NCI-H69 (cell line): ENCODE measurements at regions not wholly inside any gene's neighbourhood (a gene's known extent, or its start where the extent isn't known, plus 50 kb on each side); places are given as distances from the start of the nearest gene placed in this dataset.

Experiments used
- DNase-seq: peaks from one replicate; lab custom pipeline; 2025; lab: John Stamatoyannopoulos, UW

GRCh38 chr10:44242091-44242490 is 142.8 kb downstream of the CXCL12 start:
- DNase-seq: no peak

DNA sequence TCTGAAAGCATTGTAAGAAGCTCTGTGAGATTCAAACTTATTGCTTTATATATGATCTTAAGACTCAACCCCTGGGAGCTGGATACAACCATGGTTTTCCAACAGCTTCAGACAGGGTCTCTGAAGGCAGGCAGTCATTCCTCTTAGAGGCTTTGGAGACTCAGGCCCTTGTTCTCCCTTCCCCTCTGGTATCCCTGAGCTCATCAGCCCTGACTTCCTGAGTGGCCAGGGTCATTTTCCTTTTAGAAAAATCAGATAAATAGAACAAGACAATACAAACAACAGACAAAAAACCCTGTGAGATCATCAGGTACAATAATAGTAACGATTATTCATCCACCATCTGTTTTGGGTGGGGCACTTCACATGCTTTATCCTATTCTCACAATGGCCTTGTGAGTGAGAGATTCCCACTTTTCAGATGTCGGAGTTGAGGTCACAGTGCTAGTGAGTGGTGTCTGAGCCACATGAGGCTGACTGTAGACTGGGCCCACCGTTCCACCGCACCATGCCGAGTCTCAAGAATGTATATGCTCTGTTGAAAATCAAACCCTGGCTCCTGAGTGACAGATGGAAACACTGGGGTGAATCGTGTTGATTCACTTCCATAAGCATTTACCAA is 144.2 kb downstream of the CXCL12 start:
- DNase-seq: no peak

- DNase-seq: no peak
These were observed 146.7 kb downstream of the CXCL12 start for GRCh38 chr10:44238212-44238611.

- no peak for DNase-seq
These were observed 147.4 kb downstream of the CXCL12 start for GRCh38 chr10:44237364-44238049.

DNA sequence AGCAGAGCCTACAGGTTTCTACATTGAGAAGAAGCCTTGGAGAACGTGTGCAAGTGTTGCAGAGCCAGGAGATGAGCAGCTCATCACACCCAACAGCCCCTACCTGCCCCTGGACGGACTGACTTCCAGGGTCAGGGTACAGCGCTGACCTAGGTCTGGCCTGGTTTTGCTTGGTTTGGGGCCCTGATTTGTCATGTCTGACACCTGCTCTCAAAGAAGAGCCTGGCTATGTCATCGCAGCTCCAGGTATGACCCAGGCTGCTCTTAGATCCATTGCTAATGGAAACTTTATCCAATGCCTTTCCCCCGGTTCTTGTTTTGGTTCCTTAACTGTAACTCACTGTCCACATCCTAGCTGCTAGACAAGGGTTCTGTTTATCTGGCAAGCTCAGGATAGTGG is 149.5 kb downstream of the CXCL12 start:
- DNase-seq: no peak

DNA sequence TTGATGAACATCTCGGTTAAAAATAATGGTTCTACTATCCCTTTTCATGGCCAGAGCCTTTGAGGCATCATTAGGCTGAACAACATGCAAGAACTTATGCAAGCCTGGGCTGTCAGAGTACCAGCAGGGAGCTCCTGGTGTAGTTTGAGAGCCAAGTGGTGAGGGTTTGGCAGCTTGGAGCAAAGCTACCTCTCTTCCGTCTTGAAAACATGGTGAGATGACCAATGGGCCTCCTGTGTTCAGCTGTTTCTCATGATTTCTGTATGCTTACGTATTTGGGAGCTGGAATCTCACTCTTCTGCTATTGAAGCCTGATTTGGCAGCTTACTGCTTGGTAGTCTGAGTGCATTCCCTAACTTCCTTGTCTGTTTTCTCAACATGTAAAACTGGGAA is 150.4 kb downstream of the CXCL12 start:
- DNase-seq: no peak

- no peak for DNase-seq
These were observed 151.1 kb downstream of the CXCL12 start for GRCh38 chr10:44233561-44234482.

GRCh38 chr10:44217274-44217820 is 167.6 kb downstream of the CXCL12 start:
- no peak for DNase-seq

- no peak for DNase-seq
These were observed 168.8 kb downstream of the CXCL12 start for GRCh38 chr10:44216073-44216472.

- no peak for DNase-seq
These were observed 175.1 kb downstream of the CXCL12 start for GRCh38 chr10:44209811-44210210.

- no peak for DNase-seq
These were observed 177.7 kb downstream of the CXCL12 start for GRCh38 chr10:44207160-44207559.

- DNase-seq: no peak
These were observed 178.6 kb downstream of the CXCL12 start for GRCh38 chr10:44206127-44206818.

DNA sequence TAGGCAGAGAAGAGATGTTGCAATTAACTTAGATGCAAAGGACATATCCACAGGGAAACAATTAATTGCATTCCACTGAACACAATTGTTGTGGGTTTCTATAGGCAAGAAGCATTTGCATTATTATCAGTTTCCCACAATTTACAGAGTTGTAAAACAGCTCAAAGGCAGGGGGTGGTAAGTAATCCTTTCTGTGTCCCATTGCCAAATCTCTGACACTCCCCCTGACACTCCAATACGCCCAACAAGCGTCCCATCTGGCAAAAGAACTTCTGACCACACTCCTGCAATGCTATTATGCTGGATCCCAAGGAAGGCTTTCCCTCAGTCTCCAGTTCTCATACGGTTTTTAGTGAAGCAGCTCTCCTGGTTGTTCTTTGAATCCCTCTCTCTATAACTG is 179.8 kb downstream of the CXCL12 start:
- no peak for DNase-seq

- DNase-seq: no peak
These were observed 181.4 kb downstream of the CXCL12 start for GRCh38 chr10:44203535-44203934.

- no peak for DNase-seq
These were observed 181.9 kb downstream of the CXCL12 start for GRCh38 chr10:44202952-44203351.

- DNase-seq: no peak
These were observed 183.2 kb downstream of the CXCL12 start for GRCh38 chr10:44201656-44202055.

GRCh38 chr10:44201011-44201410 is 183.9 kb downstream of the CXCL12 start:
- DNase-seq: no peak

DNA sequence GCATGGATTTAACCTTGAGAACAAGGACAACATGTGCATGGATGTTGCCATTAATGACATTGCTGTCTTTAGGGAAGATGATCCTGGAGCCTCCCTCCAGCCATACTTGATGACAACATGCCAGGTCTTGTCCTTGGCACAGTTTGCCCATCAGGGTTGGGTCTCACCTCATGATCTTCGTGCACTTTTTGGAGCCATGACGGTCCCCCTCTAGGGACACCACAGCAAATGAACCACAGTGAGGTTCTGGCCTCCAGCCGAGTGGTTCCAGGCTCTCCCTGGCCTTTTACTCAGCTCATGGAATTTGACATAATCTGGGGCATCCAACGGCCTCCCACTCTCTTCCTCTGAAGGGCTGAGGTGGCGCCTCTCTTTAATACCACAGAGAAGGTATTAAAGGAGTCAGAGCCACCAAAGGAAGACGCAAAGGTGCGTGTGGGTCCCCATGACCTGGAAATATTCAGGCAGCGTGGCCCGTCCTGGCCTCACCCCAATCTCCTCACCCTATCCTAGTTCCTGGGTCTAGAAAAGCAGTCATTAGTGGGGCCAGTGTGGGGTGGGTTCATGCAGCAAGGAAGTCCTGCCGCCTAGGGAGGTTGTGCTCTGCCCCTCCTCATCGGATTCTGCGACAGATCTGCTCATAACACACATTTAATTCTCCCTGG is 184.8 kb downstream of the CXCL12 start:
- DNase-seq: no peak

DNA sequence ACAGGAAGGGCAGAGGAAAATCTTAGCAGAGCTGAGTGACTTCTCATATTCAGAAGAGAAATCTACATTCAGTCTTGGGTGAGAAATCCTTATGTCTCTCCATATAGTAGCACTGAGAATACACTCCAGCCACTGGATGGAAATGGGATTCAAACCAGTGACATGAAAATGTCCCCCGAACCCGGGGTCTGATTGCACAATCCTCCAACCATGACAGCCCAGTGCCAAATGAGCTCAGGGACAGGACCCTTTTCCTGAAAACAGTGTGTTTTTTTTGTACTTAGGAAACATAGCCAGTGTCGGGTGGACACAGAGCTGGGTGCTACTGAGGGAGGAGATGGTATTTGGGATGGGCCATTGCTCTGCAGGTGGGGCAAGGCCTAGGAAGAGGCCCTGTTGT is 185.6 kb downstream of the CXCL12 start:
- DNase-seq: no peak

DNA sequence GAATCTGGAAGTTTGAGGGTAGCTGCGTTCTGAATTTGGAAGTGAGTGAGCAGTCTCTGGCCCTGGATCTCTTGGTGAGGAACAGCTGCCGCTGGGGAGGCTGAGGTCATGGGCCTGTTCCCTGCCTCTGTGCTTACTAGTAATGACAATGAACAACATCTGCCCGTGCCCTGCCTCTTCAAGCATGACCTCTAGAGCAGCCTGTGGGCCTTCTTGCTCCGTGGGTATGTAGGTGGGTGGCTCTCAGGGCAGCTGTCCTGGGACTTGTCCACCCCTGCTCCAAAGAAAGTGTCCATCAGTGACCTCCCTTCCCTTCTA is 186.2 kb downstream of the CXCL12 start:
- DNase-seq: no peak

DNA sequence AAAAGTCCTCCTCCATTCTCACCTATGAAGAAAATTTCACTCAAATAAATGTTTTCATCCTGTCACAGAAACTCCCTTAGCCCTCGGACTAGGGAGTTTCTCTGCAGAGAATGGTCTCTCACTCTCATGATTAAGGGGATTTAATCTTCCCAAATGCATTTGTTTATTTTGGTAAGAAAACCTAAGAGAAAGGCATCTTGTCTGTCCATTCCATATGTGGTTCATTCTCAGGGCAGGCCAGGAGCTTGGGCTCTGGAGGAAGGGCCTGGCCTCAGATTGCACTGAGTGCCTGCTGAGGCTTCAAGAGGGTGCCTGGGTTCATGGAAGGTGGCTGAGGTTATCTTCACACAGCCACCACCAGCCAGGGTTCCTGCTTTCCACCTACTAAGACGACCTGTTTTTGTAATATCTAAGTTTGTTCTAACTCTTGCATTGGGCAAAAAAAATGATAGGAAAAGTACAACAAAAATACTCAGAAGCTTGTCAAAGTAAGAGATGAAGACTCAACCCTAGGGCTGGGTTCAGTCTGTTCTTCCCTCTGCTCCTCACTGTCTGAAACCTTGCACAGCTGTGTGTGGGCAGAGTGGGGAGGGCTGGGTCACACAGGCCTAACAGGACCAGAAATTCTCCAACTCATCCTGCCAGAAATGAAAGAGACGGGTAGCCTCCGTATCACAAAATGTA is 186.7 kb downstream of the CXCL12 start:
- no peak for DNase-seq
